SK-N-SH treated with all-trans-retinoic acid at 6 μM for 48 hours (cell line): ENCODE measurements at regions not wholly inside any gene's neighbourhood (a gene's known extent, or its start where the extent isn't known, plus 50 kb on each side); places are given as distances from the start of the nearest gene placed in this dataset.

Experiments
- ARNTL ChIP-seq: fragments of 450-650 bp; formaldehyde crosslinking; IDR thresholded peaks from 2 replicates; pipeline ENCODE4 v1.5.0; 2020; ENCODE audit warnings: low read depth, mild to moderate bottlenecking, moderate library complexity, borderline replicate concordance
- BACH2 ChIP-seq: fragments of 250-450 bp; sonication (Bioruptor Pico); IDR thresholded peaks from 2 replicates; pipeline ENCODE4 v1.9.0; 2021; ENCODE audit warnings: mild to moderate bottlenecking, borderline replicate concordance
- ESRRG ChIP-seq: fragments of 250-450 bp; sonication (Bioruptor Pico); IDR thresholded peaks from 2 replicates; pipeline ENCODE4 v1.6.1; 2021; ENCODE audit warnings: mild to moderate bottlenecking
- ISL1 ChIP-seq: fragments of 250-450 bp; sonication (Bioruptor Pico); IDR thresholded peaks from 2 replicates; pipeline ENCODE4 v2.1.2; 2022; ENCODE audit warnings: mild to moderate bottlenecking, moderate library complexity
- OSR1 ChIP-seq: fragments of 250-450 bp; sonication (Bioruptor Pico); IDR thresholded peaks from 2 replicates; pipeline ENCODE4 v1.8.0; 2022; ENCODE audit warnings: moderate library complexity, mild to moderate bottlenecking, inconsistent platforms
- PATZ1 ChIP-seq: fragments of 250-450 bp; sonication (Bioruptor Pico); IDR thresholded peaks from 2 replicates; pipeline ENCODE4 v1.8.0; 2020; ENCODE audit warnings: mild to moderate bottlenecking, moderate library complexity, borderline replicate concordance
- SNAI2 ChIP-seq: fragments of 250-450 bp; sonication (Bioruptor Pico); IDR thresholded peaks from 2 replicates; pipeline ENCODE4 v1.5.0; 2020; ENCODE audit warnings: mild to moderate bottlenecking, moderate library complexity
- TCF4 ChIP-seq: fragments of 250-450 bp; sonication (Bioruptor Pico); IDR thresholded peaks from 2 replicates; pipeline ENCODE4 v1.8.0; 2021; ENCODE audit warnings: mild to moderate bottlenecking, moderate library complexity, borderline replicate concordance
- ZFP3 ChIP-seq: fragments of 250-450 bp; sonication (Bioruptor Pico); IDR thresholded peaks from 2 replicates; pipeline ENCODE4 v1.5.0; 2020; ENCODE audit warnings: mild to moderate bottlenecking, moderate library complexity
- ZNF70 ChIP-seq: fragments of 450-650 bp; formaldehyde crosslinking; IDR thresholded peaks from 2 replicates; pipeline ENCODE4 v1.5.0; 2020; ENCODE audit warnings: mild to moderate bottlenecking, moderate library complexity
- TF ChIP-seq, protein P1 (sequence below): fragments of 250-450 bp; sonication (Bioruptor Pico); IDR thresholded peaks from 2 replicates; pipeline ENCODE4 v1.5.1; 2020; ENCODE audit warnings: low read depth, mild to moderate bottlenecking, moderate library complexity

DNA sequence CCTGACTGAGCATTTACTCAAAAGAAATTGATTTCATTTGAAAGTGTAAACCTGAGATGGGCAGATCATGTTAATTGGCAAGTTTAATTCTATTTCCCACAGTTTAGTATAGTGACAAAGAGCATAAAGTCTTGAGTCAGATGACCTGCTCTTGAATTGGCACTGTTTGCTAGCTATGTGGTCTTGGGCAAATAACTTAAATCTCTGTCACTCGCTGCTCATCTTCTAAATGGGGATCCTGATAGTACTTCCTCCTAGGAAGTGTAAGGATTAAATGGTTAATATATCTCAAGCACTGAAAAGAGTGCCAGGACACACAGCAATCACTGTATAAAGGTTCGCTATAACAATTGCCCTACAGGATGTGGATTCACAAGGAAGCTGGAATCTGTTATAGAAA, 242.8 kb upstream of the JADE1 start:
- no peak for TF ChIP-seq TCF4
- TF ChIP-seq, protein P1, sequence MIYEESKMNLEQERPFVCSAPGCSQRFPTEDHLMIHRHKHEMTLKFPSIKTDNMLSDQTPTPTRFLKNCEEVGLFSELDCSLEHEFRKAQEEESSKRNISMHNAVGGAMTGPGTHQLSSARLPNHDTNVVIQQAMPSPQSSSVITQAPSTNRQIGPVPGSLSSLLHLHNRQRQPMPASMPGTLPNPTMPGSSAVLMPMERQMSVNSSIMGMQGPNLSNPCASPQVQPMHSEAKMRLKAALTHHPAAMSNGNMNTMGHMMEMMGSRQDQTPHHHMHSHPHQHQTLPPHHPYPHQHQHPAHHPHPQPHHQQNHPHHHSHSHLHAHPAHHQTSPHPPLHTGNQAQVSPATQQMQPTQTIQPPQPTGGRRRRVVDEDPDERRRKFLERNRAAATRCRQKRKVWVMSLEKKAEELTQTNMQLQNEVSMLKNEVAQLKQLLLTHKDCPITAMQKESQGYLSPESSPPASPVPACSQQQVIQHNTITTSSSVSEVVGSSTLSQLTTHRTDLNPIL (CRISPR knock-in tag): no peak
- TF ChIP-seq ARNTL (CRISPR knock-in tag): no peak
- no peak for TF ChIP-seq ZFP3
- no peak for TF ChIP-seq ISL1 (CRISPR knock-in tag)
- no peak for TF ChIP-seq BACH2 (CRISPR knock-in tag)
- no peak for TF ChIP-seq PATZ1 (CRISPR knock-in tag)
- TF ChIP-seq SNAI2: no peak
- no peak for TF ChIP-seq ZNF70
- no peak for TF ChIP-seq OSR1 (CRISPR knock-in tag)
- TF ChIP-seq ESRRG: no peak
